Epithelial cell of prostate (primary cell): ENCODE measurements at regions not wholly inside any gene's neighbourhood (a gene's known extent, or its start where the extent isn't known, plus 50 kb on each side); places are given as distances from the start of the nearest gene placed in this dataset.
"Not testable (repeated sequence)": the region's sequence is repeated elsewhere in the genome, so short reads cannot be mapped to it uniquely, and the experiment has no call there.

Source experiments
- DNase-seq: peaks from one replicate; pipeline ENCODE4 v3.0.0-alpha.2; 2011; ENCODE audit warnings: low read depth, low spot score
- H3K27ac ChIP-seq: fragments of 450-650 bp; 2 replicates; pipeline ENCODE4 v1.5.1; 2017; ENCODE audit warnings: mild to moderate bottlenecking

DNA sequence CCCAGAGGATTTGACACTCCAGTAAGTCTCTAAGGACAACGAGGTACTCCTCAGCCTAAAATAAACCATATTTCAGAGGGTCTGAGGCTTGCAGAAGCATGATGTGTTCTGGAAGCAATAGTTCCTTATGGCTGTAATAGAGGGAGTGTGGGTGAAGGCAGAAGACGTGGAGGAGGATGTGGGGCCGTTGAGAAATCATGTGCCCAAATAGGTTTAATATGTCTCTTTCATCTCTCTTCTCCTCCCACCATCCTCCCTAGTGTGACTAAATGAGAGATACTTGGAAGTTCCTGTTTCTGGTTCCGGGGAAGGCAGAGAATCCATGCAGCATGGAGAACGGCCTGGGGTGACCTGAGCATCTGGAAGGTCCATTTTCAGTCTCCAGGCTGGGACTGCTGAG, 174.0 kb upstream of the RSPO3 start:
- no peak for DNase-seq
- no peak overlapping the region for H3K27ac ChIP-seq

DNA sequence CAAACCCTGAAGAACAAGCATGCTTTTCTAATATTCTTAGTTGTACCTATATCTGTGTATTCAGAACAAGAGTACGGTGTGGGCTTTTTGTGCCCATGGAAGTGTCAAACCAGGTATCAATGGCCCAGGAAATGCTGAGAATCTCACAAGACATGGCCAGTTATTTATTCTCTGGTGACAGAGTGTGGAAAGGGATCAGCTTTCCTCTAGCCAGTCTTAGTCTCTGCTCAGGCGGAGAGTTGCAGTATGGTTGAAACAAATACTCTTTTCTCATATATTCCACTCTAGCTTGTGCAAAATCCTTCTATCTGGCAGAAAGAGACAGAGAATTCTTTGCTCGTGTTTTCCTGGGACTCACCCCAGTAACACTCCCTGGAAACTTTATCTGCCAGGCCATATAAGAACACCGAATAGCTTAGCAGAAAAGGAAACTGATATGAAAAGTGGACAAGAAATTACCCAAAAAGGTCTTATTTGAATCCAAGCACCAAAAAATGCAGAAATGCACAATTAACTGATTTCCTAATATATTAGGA, 173.3 kb upstream of the RSPO3 start:
- DNase-seq: no peak
- no peak overlapping the region for H3K27ac ChIP-seq

DNA sequence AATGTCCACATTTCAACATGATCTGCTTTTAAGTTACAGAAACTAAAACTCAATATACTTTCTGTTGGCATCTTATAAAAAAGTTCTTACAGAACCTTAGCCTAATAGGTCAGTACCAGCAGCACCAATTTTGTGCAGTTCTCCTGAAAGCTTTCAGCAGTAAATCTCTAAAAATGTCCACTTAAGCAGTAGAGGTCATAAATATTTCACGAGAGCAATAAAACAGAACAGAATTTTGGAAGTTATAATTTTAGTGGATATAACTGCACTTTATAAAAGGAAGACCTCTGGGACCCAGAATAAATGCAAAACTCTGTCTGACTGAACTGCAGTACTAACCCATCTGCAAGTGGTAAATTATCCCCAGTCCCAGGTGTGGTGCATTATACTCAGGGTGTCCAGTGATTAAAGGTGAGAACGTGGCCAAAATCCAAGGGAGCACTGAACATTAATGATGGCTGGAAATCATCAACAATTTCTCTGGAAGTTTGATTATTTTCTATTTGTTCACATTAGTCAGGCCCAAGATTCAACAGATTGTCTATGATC, 172.6 kb upstream of the RSPO3 start:
- DNase-seq: no peak

DNA sequence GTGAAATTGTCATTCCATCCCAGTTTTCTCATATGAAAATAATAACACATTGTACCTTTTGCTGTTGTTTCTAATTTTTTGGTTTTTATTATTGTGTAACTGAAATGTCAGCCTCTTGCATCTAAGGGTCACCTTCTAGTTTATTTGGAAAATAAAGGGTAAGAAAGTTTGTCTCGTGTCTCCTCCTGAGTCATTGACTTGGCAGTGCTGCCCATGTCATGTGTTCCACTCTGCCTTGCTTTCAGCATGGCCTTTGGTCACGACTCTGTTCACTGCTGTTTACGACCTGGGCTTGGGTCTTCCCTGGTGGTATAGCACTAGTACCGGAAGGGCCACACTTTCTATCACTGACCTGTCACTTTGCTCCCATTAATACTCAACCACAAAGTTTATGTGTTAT, 171.4 kb upstream of the RSPO3 start:
- no peak overlapping the region for H3K27ac ChIP-seq
- DNase-seq: no peak

More for the DNA sequence above, 172.6 kb upstream of the RSPO3 start:
- no peak overlapping the region for H3K27ac ChIP-seq

DNA sequence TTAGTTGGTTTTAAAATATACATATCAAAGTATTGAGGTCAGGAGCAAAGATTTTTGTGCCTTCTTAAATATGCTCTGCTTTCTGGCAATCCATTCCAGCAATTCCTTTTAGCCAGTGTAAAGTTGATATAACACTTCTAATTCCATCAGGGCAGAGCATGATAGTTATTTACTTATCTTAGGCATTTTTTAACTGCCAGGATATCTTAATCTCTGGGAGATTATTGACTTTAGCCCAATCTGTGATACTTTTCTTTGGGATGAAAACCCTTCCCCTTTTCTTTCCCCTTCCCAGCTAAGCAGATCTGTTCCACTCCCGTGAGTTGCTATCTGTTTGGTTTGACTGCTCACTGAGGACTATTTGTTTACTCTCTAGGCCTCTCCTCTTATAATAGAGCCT, 168.7 kb upstream of the RSPO3 start:
- H3K27ac ChIP-seq: no peak overlapping the region

DNA sequence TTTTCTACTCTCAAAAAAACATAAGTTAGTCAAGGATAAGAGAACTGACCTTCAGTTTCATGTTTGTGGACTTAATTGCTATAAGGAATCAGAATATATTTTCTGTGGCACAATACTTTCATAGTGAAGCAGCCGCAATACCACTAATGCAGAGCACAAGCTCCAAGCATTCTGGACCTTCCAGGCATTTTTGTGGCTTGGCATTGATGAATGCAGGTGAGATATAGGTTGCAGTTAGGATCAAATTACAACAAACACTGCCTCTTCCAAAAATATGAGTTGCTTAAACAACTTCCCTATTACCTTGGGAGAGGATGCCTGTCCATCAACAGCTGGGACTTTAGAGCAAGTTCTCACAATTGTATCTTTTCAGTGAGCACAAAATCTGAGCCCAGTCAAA, 162.8 kb upstream of the RSPO3 start:
- peak; percentile 29 for DNase-seq
- H3K27ac ChIP-seq: no peak overlapping the region

More for the DNA sequence above, 168.7 kb upstream of the RSPO3 start:
- DNase-seq: no peak

DNA sequence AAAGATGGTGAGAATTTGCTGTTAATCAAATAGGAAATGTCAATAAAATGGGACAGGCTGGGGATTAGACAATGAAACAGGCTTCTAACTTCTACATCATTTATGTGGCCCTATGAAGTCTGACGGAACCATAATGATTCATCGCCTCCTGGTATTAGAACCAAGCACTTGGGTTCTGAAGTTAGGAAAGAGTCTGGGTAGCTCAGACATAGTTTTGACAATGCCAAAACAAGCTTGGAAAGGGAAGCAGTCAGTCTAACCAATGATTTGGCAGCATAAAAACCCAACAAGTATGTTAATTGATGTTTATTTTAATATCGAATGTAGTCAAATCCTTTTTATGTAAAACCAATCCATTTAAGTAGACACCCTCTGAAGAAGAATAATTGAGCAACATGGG, 160.8 kb upstream of the RSPO3 start:
- no peak for DNase-seq
- H3K27ac ChIP-seq: no peak overlapping the region

DNA sequence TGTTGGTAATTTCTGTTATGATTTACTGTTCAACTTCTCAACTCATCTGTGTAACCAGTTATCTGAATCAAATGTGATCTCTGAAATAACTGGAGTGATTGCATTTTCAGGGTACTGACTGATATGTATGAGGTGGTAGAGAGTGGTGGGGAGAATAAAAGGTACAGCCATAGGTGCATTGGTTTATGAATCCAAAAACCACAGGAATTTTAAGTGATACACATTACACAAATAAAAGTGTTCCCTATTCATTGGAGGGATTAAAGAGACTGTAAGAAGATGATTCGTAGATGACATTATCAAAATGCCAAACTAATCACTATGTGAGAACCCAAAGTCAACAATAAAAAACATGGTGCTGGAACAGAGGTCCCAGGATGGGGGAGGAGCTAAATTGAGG, 158.7 kb upstream of the RSPO3 start:
- DNase-seq: no peak
- H3K27ac ChIP-seq: no peak overlapping the region

DNA sequence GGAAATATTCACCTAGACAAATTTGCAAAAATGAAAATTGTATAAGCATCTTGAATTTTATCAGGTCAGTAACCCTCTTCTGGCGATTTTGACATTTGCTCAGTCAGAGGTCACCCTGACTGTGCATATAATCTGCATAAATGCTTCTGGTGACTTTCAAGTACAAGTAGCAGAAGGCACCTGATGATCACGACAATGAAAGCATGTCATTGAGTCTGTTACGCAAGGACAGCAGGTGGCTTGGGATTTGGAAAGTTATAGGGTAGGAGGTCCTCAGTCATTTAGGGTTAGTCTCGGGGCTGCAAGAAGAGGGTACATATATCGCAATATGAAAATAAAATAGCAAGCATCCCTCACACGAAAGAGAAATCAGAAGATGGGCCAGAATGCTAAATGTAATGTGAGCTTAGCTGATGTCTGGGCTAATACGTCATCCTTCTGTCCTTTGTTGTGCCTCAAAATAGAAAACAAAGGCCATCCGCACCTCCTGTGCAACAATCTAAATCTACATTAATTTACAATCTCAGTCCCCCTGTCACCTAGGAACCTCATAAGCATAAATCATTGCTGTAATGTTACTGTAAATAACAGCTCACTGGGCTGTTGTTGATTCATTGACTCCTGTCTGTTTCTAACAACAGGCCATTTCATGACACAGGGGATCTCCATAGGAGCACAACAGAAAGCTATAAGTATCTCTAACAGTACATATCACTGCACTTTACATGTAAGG, 155.2 kb upstream of the RSPO3 start:
- DNase-seq: no peak
- H3K27ac ChIP-seq: no peak overlapping the region

DNA sequence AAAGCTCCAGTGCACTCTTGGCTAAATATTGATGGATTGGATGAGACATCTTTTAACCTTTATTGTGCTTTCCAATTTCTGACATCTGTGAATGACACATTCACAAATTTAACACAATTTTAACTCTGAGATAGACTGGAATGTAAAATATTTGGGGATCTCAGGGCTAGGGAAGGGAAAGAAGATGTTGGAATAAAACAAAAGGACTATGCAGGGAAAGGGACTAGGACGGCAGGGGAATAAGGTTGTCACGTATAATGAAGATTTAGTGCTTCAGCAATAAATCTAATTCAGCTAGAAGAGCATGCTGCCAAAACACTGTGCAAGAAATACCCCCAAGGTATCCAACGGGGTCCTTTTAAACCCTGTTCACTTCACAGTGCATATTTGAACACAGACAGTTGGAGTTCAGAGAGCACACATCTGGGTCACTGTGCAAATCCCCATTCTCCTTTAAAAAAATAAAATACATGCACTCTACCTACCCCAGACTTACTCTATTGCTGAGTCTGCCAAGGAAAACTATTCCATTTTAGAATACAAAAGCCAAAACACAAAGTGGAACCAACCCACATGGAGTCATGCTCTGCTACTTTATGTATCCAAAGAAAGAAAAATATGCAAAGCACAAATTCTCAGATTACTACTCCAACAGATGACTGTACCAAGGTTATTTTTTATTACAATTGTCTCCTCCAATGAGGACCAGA, 151.0 kb upstream of the RSPO3 start:
- no peak overlapping the region for H3K27ac ChIP-seq
- no peak for DNase-seq

DNA sequence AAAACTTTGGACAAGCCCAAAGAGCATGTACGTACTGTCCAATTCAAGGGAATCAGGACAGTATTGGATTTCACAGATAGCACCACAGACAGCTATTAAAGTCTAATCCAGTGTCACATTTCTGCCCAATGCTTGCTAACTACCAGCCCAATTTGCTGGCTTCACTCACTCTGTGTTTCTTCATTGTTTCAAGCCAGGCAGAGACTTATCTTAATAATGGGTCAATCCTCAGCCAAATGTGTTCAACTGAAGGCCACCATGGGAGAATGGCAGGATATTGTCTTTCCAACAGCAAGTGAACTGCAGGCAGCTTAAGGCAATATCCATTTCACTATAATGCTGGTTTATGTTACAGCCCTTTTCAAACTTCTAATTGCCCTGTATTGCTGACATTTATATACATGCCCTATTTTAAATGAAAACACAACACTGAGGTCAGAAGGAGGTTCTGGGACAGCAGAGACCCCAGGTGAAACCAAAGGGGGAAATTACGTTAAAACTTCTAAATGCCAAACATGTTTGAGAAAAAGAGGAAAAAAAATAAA, 142.1 kb upstream of the RSPO3 start:
- DNase-seq: no peak

DNA sequence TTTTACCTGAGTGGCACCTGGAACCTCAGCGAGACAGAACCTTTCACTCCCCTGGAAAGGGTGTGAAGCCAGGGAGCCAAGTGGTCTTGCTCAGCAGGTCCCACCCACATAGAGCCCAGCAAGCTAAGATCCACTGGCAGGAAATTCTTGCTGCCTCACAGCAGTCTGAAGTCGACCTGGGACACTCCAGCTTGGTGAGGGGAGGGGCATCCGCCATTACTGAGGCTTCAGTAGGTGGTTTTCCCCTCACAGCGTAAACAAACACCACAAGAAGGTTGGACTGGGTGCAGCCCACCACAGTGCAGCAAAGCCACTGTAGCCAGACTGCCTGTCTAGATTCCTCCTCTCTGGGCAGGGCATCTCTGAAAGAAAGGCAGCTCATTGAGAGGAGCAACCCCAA, 134.7 kb upstream of the RSPO3 start:
- no peak for DNase-seq
- H3K27ac ChIP-seq: no peak overlapping the region

More for the DNA sequence above, 142.1 kb upstream of the RSPO3 start:
- H3K27ac ChIP-seq: no peak overlapping the region

DNA sequence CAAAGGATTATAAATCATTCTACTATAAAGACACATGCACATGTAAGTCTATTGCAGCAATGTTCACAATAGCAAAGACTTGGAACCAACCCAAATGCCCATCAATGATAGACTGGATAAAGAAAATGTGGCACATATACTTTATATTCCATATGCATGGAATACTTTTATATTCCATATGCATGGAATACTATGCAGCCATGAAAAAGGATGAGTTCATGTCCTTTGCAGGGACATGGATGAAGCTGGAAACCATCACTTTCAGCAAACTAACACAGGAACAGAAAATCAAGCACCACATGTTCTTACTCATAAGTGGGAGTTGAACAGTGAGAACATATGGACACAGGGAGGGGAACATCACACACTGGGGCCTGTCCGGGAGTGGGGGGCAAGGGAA, 130.3 kb upstream of the RSPO3 start:
- not testable (repeated sequence) for H3K27ac ChIP-seq, DNase-seq

DNA sequence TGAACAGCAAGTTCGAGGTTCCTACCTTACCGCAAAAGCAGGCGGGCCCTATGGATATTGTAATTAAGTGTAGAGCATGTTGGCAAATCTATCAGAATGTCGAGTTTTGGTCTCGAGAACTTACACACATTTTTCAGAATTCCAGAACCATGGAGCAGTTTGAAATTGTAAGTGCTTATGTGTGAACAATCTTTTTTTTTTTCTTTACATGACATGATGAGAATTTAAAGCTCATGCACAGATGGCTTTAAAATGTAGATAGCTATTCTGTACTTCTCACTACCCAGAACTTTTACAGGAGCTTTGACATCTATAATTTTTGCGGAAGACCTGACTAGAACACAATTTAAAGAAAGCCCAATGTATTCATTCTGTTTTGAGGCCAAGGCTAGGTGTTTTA, 117.8 kb upstream of the RSPO3 start:
- no peak overlapping the region for H3K27ac ChIP-seq
- no peak for DNase-seq

DNA sequence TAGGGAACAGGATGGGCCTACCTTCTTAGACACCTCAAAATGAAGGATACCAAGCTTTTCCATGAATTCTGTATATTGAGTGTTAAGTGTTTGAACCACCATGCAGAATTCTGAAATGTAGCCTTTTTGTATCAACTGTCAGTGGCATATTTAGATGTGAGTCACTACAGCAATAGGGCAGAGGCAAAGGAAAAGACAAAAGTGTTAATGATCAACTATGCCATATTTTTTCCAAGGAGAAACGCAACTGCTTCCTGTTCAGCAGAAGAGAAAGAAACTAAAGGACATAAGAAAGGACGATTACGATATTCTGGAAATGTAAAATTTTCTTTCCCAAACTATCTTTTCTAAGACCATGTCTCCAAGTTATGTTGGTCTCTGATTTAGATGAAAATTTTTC, 104.6 kb upstream of the RSPO3 start:
- no peak for DNase-seq
- H3K27ac ChIP-seq: no peak overlapping the region

DNA sequence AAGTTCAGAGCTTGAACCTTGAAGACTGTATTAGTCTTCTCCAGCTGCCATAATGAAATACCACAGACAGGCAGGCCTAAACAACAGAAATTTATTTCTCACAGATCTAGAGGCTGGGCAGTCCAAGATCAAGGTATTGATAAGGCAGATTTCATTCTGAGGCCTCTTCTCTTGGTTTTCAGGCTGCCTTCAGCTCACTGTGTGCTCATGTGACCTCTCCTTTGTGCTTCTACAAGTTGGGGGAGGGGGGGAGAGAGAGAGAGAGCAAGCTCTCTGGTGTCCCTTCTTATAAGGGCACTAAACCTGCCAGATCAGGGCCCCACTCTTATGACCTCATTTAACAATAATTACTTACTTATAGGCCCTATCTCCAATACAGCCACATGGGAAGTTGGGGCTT, 102.6 kb upstream of the RSPO3 start:
- H3K27ac ChIP-seq: no peak overlapping the region
- DNase-seq: no peak

DNA sequence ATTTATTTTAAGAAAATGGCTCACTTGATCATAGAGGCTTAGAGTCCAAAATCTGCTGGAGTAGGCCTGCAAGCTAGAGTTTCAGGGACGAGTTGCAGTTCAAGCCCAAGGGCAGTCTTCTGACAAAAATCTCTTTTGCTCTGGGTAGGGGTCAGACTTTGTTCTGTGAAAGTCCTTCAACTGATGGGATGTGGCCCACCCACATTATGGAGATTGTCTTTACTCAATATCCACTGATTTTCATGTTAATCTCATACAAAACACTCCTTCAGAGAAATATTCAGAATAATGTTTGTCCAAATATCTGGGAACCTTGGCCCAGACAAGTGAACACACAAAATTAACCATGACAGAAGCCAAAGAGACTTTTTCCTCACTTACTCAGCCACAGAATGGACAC, 98.6 kb upstream of the RSPO3 start:
- H3K27ac ChIP-seq: no peak overlapping the region
- DNase-seq: no peak

DNA sequence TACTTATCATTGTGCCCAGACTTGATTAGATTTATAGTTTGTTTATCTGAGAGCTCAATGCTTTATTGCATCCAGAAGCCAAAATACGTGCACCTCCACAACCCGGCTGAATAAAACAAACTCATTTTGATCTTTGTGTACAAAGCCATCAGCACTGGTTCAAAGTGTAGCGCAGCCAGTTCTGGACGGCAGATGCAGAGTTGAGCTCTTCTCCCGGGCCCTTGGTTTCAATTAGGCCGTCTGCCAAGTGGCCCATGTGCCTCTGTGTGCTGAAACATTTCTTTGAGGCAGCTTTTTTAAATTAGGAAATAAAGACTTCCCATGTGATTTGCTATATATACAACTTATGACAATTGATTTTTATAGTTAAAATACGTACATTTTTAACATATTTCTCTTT, 96.2 kb upstream of the RSPO3 start:
- no peak overlapping the region for H3K27ac ChIP-seq
- DNase-seq: no peak

DNA sequence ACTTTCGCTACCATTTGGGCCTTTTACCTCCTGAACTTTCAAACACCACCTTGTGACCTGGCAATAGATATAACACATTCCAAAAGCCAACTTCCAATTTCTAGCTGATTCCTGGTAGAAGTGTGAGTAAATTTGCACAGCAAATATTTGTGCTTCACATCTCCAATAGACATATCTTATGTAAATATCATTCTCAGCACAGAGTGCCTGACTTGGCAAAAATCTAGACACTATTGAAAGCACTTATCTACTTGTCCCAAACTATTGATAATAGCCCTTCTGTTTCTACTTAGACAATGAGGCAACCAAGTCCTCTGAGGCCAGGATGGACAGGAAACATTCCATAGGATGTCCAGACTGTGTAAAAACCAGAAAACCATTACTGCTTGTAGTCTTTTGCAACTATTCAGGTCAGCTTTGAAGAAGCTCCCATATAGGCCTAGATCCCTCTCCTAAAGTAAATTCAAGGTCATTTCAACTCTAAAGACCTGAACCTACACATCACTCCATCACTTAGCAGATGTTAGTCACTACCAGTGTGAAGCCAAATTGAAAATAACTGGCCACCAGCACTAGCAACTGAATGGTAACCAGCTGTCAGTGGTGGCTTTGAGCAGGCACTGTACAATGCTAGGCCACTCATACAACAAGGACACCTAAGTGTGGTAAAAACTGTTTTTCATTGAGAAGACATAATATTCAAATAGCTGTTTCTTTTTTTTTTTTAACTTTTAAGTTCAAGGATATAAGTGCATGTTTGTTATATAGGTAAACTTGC, 95.3 kb upstream of the RSPO3 start:
- H3K27ac ChIP-seq: no peak overlapping the region
- DNase-seq: no peak

DNA sequence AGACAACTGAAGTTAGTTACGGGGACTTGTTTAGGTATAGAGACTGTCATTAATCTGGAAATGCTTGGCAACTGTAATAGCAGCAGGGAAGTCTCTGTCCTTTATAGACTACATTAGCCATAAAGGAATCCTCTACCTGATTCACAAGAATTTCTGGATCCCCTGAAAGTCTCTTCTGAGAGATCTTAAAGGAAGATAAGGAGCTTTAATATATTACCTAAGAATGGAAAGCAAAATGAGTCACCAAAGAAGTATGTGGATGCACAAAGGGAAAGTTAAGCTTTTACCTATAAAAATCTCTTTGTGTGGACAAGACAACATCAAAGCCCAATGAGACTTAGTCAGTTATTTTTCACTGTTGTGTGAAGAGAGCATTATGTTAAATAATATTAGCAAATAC, 92.2 kb upstream of the RSPO3 start:
- no peak overlapping the region for H3K27ac ChIP-seq
- peak; percentile 27 for DNase-seq
